ENCODE measurements at regions not wholly inside any gene's neighbourhood (a gene's known extent, or its start where the extent isn't known, plus 50 kb on each side); places are given as distances from the start of the nearest gene placed in this dataset.

- no peak overlapping the region for H3K27ac Mint-ChIP-seq
- ChIA-PET CTCF (interaction anchor here (0.5 to 1.2 kb wide), 2 partner anchors 17 to 688 kb away, joined by 3 to 5 read pairs; no protein-coding TSS in a partner anchor), POLR2A (no interaction called here)
- no peak for ATAC-seq
- TF ChIP-seq MXD4 (CRISPR knock-in tag; IDR thresholded peaks at IDR 0.05; ENCODE audit: borderline replicate concordance), result no peak
- no peak for TF ChIP-seq NFATC4 (CRISPR knock-in tag; IDR thresholded peaks at IDR 0.05)
- TF ChIP-seq ZNF512 (CRISPR knock-in tag; IDR thresholded peaks at IDR 0.05; ENCODE audit: borderline replicate concordance), result no peak
- TF ChIP-seq E2F5 (CRISPR knock-in tag; IDR thresholded peaks at IDR 0.05), result no peak
- no peaks in the 10 kb centered on the region for H3K27me3 Mint-ChIP-seq (ENCODE audit: low read depth)
- peaks cover 7% of the 10 kb centered on the region for H3K9me3 Mint-ChIP-seq
- H3K4me1 Mint-ChIP-seq, result no peaks in the 10 kb centered on the region; the same call in 1 of the 2 replicates
- H3K36me3 Mint-ChIP-seq, result no peaks in the 10 kb centered on the region
- no peak for DNase-seq (ENCODE audit: low spot score)
- H3K4me3 Mint-ChIP-seq, result no peak overlapping the region
These were observed 137.3 kb upstream of the GOLIM4 start for GRCh38 chr3:168233001-168233400.

GRCh38 chr3:168223085-168223484 lies 127.4 kb upstream of the GOLIM4 start:
- DNase-seq (ENCODE audit: low spot score) (no peak), ATAC-seq (peak; percentile 51)
- CTCF ChIA-PET, result interaction anchor here (0.8 kb wide), 1 partner anchor 12 kb away, joined by 3 read pairs; no protein-coding TSS in a partner anchor

GRCh38 chr3:168220556-168220955 lies 124.8 kb upstream of the GOLIM4 start:
- ChIA-PET CTCF (interaction anchor here (0.6 to 1.1 kb wide), 2 partner anchors 9 to 80 kb away, joined by 4 to 5 read pairs; no protein-coding TSS in a partner anchor), POLR2A (interaction anchor here (0.7 kb wide), 1 partner anchor 170 kb away, joined by 3 read pairs; no protein-coding TSS in a partner anchor)
- Mint-ChIP-seq H3K4me1 (peaks cover 35% of the 10 kb centered on the region), H3K27ac (no peak overlapping the region), H3K4me3 (no peak overlapping the region), H3K9me3 (no peaks in the 10 kb centered on the region), H3K36me3 (no peaks in the 10 kb centered on the region), H3K27me3 (ENCODE audit: low read depth) (no peaks in the 10 kb centered on the region)
- DNase-seq (ENCODE audit: low spot score), result no peak
- no peak for ATAC-seq
- TF ChIP-seq TEAD1 (CRISPR knock-in tag; IDR thresholded peaks at IDR 0.05) (no peak), NR2C2 (CRISPR knock-in tag; IDR thresholded peaks at IDR 0.05) (no peak)

More at GRCh38 chr3:168223085-168223484, 127.4 kb upstream of the GOLIM4 start:
- Mint-ChIP-seq H3K4me3 (no peak overlapping the region), H3K27ac (no peak overlapping the region), H3K9me3 (no peaks in the 10 kb centered on the region), H3K4me1 (peaks cover 16% of the 10 kb centered on the region), H3K36me3 (no peaks in the 10 kb centered on the region), H3K27me3 (ENCODE audit: low read depth) (no peaks in the 10 kb centered on the region)
- POLR2A ChIA-PET, result no interaction called here
- TF ChIP-seq MXD4 (CRISPR knock-in tag; IDR thresholded peaks at IDR 0.05; ENCODE audit: borderline replicate concordance), result no peak
- TF ChIP-seq, protein P1, sequence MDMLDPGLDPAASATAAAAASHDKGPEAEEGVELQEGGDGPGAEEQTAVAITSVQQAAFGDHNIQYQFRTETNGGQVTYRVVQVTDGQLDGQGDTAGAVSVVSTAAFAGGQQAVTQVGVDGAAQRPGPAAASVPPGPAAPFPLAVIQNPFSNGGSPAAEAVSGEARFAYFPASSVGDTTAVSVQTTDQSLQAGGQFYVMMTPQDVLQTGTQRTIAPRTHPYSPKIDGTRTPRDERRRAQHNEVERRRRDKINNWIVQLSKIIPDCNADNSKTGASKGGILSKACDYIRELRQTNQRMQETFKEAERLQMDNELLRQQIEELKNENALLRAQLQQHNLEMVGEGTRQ (CRISPR knock-in tag; IDR thresholded peaks at IDR 0.05), result 0 out of 2 replicates have a peak, but pooled peaks have one; percentile 11

- H3K9me3 Mint-ChIP-seq, result 0 out of 2 replicates have a peak, but pooled peaks cover 3% of the 10 kb centered on the region
- no peak overlapping the region for H3K27ac Mint-ChIP-seq
- POLR2A ChIA-PET, result no interaction called here
- TF ChIP-seq, protein P1 (CRISPR knock-in tag; IDR thresholded peaks at IDR 0.05), result no peak
- TF ChIP-seq, protein P2, sequence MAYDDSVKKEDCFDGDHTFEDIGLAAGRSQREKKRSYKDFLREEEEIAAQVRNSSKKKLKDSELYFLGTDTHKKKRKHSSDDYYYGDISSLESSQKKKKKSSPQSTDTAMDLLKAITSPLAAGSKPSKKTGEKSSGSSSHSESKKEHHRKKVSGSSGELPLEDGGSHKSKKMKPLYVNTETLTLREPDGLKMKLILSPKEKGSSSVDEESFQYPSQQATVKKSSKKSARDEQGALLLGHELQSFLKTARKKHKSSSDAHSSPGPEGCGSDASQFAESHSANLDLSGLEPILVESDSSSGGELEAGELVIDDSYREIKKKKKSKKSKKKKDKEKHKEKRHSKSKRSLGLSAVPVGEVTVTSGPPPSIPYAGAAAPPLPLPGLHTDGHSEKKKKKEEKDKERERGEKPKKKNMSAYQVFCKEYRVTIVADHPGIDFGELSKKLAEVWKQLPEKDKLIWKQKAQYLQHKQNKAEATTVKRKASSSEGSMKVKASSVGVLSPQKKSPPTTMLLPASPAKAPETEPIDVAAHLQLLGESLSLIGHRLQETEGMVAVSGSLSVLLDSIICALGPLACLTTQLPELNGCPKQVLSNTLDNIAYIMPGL (CRISPR knock-in tag; IDR thresholded peaks at IDR 0.05), result no peak
- TF ChIP-seq SOX15 (CRISPR knock-in tag; IDR thresholded peaks at IDR 0.05) (no peak), ZNF281 (CRISPR knock-in tag; IDR thresholded peaks at IDR 0.05) (no peak), FOXJ3 (CRISPR knock-in tag; IDR thresholded peaks at IDR 0.05; ENCODE audit: borderline replicate concordance) (no peak), NR2C2 (CRISPR knock-in tag; IDR thresholded peaks at IDR 0.05) (no peak), FOXP1 (CRISPR knock-in tag; IDR thresholded peaks at IDR 0.05; ENCODE audit: borderline replicate concordance) (no peak), E2F4 (CRISPR knock-in tag; IDR thresholded peaks at IDR 0.05; ENCODE audit: borderline replicate concordance, low read depth) (no peak), NR3C1 (CRISPR knock-in tag; conservative IDR thresholded peaks at IDR 0.05; ENCODE audit: low read depth) (no peak)
- H3K36me3 Mint-ChIP-seq, result no peaks in the 10 kb centered on the region
- H3K4me3 Mint-ChIP-seq, result no peak overlapping the region
- DNase-seq (ENCODE audit: low spot score), result no peak
- no peak for ATAC-seq
- H3K4me1 Mint-ChIP-seq, result peaks cover 35% of the 10 kb centered on the region
- H3K27me3 Mint-ChIP-seq (ENCODE audit: low read depth), result no peaks in the 10 kb centered on the region
- CTCF ChIA-PET, result no interaction called here
These were observed 123.8 kb upstream of the GOLIM4 start for GRCh38 chr3:168219530-168219929.
